ENCODE measurements at regions not wholly inside any gene's neighbourhood (a gene's known extent, or its start where the extent isn't known, plus 50 kb on each side); places are given as distances from the start of the nearest gene placed in this dataset.

- TF ChIP-seq CTCF (IDR thresholded peaks at IDR 0.05; ENCODE audit: poor library complexity) (no peak), EZH2phosphoT487 (IDR thresholded peaks at IDR 0.05; ENCODE audit: low read depth, severe bottlenecking, unreplicated experiment) (no peak)
These were observed 466.5 kb upstream of the SOX5 start for GRCh38 chr12:24415934-24416333.
